ENCODE measurements at regions not wholly inside any gene's neighbourhood (a gene's known extent, or its start where the extent isn't known, plus 50 kb on each side); places are given as distances from the start of the nearest gene placed in this dataset.

DNA sequence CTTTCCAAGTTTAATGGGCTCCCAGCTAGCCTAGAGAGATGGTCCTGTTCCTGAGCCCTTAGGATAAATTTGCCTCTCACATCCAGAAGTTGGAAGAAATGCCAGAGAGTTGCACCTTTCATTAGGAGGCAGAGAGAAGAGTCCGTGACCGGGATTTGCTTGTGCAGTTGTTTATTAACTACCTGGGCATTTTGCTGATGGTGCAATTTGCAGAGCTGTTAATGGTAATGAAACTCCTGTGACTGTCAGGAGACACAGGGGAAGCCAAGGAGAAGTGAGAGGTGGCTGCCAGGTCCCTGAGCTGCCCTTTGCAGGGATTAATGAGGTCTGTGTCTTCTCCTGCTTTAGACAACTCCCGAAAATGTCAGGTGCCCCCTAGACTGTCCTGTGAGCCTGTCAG, 69.1 kb upstream of the B3GAT1 start:
- DNase-seq = no peak

DNA sequence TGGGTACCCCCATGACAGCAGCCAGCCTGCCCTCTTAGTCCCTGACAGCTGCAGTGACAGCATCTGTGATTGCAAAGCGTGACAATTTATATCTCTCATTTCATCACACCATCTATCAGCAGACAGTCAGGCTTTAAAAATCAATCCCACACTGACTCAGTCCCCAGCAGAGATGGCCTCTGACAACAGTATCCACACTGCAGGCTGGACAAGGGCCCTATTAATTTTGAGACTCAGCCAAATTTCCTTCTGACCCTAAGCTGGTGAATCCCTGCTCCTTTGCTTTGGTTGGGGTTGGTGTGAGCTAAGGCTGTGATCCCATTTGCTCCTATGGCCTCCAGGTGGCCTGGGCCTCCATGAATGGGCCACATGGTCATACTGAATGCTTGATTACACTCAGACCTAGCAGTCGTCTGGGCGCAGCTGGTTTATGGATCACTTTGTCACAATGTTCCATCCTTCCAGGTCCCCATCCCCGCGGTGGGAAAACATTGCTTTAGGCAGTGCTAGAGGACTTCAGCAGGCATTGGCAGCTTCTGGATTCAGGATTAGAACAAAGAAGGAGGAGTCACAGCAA, 68.2 kb upstream of the B3GAT1 start:
- DNase-seq = no peak

DNA sequence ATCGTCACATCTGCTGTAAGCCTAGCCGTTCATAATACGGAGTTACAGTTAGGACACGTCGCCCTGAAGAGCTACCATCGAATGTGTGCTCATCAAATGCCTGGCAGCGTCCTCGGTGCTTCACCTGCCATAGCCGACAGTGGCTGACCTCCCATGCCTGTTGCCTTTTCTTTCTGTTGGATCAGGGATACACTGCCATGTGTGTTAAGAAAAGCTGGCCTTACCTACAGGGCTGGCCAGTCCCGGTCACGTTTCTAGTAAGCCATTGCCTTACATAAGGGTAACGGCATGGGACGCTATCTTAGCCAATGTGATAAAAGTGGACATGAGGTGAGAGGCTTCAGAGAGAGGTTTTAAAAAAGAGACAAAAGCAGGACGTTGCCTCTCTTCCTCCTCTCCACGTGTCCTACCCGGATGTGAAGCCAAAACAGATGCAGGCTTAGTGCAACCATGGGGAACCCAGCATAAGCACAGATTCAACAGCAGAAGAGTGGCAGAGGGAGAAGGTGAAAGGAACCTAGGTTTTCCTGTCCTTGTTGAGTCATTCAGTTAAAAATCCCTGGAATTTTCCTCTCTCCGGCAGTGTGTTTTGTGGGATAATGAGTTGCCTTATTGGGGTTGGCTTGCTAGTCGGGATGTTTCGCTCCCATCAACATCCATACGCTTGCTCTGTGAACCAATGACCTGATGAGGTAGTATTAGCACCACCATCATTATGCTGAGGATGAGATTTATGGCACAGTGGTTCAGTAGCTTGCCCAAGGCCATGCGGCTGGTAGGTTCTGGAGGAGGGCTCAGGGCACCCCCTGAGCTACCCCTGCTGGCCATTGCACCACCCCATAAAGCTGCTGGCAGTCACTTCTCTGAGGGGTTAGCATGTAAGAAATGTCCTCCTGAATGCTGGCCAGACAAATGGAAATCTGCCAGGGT, 67.4 kb upstream of the B3GAT1 start:
- DNase-seq = no peak

DNA sequence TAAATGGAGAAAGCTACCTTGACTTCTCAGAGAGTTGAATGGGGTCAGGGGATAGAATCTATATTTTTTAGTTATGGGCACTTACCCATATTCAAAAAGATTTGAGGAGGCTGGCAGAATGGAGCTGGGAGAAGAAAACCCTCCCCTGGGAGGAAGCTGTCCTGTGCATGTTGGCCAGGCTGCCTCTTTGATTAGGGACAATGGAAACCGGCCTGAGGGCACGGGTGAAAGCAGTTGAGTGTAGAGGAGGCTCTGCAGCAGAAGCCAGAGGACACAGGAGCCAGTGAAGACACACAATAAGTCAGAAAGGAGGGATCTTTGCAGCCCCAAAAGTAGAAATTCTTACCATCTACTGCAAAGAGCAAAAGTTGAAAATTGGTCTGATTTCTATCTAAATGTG, 66.6 kb upstream of the B3GAT1 start:
- no peak for DNase-seq

DNA sequence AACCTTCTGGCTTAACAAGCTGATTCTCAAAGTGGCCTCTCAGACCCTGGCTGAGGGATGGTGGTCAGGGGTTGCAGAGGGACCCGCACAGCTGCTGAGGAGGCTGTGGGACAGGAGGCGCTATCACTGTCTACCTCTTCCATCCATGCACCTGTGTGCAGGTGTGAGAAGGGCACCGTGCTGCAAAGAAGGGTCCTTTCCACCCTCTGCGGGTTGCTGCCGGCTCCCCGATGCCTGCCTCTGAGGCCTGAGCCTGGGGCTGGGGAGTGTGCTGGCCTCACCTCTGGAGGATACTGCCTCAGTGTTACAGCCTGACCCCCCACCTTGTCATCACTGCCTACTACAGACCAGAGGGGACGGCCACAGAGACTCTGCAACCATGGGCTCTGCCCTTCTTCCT, 66.1 kb upstream of the B3GAT1 start:
- no peak for DNase-seq

DNA sequence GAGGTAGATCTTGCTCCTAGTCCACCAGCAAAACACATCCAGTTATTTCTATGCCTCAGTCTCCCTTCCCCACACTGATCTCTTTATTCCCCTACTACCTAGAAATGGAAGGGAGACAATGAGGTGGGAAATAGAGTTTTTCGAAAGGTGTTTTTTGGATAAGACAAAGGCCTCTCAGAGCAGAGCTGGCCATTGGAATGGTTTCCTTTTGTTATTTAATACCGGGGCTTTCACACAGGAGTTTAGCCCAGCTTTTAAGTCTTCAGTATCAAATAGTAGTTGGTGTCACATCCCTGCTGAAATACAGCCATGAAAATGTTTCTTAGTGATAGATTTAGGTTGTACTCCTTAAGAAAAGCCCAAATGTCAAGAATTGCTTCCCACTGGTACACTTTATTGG, 65.4 kb upstream of the B3GAT1 start:
- no peak for DNase-seq

DNA sequence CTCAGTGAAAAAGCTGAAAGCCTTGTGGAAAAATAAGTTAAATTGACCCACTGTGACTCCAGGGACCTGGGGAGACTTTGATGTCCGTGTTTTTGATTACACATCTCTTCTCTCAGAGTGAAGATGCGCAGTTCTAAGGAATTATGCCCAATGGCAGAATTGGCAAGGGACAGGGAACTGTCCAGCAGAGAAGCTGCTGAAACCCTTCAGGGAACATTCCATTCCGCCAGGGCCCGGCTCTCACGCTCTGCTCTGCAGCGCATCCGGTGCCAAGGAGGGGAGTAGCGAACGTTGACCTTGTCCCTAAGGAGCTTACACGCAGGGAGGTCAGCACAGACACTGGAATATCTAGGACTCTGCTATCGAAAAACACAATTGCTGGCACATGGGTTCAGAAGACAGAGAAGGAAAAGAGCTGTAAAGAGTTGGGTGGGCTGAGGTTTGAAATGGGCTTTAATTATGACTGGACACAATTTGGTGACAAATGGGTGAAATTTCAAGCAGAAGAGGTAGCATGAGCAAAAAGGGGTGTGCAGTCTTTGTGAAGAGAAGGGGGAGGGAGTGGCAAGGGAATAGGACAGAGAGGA, 64.5 kb upstream of the B3GAT1 start:
- peak; percentile 21 for DNase-seq

DNA sequence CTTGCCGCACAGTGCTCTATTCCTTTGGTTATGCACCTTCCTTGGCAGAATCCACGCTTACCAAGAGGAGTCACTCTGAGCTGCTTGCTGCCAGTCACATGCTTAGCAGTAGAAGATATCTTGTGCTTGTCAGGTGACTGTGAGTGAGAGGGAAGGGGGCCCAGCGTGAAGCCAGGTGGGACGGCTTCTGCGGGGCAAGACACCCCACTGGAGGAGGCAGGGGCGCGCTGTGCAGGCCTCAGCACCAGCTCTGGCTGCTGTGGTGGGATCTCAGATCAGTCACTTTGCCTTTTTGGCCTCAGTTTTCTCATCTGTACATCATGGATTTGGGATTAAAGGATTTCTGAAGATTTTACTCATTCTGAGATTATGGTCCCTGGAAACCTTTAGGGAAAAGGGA, 63.9 kb upstream of the B3GAT1 start:
- no peak for DNase-seq

DNA sequence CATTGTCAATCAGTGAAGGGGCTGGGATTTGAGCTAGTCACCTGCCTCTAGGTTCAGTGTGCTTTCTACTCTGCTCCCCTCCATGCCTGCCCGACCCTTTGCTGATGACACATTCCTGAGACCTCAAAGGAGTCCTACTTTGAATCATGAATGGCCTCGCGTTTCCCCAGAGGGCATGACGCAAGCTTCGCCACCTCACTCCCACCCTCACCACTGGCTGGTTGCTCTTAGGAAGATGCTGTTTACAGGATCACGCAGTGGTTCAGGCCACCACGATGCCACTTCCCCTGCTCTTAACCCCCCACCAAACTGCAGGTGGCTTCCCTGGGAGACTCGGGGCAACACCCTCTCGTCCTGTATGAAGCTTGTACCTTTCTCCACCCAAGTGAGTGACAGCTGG, 62.9 kb upstream of the B3GAT1 start:
- peak; percentile 25 for DNase-seq

DNA sequence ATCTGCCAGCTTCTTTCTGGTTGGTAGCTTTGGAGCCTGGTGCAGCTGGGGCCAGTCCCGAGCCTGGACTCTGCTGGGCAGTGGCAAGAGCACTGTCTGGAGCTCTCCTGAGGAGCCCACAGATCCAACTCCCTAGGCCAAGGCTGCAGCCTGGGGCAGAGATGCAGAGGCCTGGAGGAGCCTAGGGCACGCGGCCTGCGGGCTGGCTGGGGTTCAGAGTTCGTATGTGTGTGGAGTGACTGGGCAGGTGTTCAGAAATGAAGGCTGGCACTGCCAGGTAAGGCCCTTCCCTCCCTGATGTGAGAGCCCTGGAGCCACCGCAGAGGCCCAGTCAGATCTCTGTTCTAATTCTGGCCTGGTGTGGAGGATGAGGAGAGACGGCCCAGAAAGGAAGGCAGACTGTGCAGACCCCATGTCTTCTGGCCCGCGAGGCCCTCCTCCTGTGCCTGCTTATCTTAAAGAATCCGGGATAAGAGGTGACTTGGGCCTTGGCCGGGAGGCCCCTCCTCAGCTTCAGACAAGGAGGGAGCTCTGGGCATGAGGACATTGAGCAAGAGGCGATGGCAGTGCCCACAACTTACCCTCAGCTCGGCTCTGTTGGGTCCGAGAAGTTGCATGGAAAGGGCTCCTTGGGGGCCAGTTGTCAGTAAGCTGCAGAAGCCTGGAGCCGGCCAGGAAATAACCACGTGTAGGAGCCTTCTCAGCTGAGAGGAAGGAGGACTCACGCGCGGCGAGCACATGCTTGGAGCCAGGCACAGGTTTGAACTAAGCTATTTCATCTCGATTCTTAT, 62.2 kb upstream of the B3GAT1 start:
- no peak for DNase-seq

DNA sequence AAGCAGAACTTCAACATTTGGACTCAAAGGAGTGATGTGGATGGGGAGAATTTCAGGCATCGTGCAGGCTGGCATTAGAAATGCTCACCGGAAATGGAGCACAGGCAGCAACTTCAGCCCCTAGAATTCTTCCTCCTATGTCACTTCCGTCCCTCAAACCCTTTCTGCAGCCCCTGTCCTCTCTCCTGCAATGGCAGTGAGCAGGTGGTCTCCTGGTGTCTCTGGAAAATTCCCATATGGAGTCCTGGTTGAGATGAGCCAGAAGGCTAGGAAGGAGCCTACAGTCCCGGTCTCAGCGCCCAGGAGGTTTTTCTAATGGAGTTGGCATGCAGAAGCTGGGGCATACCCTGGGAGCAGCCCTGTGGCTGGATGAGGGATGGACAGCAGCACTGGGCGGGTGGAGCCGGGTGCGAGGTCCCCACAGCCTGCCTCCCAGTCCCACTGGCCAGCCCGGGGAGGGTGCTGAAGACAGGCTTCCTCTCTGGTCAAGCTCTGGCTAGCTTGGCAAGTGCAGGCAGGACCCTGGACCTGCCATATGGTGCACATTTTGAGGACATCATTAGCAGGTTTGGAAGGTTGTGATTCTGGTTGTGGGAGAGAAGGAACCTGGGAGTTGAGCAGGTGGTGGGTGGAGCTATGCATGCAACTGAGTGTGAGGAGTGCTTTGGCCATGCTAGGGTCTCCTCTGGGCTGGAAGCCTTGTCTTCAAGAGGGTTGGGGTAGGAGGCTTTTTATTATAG, 59.8 kb upstream of the B3GAT1 start:
- DNase-seq = no peak

DNA sequence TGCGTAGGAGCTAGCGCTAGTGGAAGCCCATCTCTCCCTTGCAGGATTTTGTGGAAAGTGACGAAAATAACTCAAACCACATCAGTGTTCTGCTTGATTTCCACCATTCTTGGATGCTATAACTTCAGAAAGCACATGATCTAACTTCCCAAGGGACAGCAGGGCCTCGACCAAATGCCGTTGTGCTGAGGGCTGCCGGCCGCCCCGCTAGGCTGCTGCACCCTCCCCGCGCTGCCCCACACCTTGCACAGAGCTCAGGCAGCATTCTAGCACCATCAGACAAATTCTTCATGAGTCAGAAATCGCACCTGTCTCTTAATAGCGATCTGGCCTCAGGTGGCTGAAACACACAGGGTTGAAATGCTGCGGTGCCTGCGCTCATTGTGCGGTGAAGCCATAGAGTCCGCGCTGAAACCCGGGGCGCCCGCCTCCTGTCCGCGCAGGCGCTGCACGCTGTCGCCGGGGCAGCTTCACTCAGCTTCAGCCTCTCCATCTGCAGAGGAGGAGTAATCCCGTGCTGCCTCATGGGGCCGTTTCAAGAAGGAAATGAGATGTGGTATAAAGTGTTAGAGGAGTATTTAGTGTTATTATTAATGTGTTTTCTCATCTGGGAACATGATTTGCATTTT, 59.2 kb upstream of the B3GAT1 start:
- DNase-seq = no peak

DNA sequence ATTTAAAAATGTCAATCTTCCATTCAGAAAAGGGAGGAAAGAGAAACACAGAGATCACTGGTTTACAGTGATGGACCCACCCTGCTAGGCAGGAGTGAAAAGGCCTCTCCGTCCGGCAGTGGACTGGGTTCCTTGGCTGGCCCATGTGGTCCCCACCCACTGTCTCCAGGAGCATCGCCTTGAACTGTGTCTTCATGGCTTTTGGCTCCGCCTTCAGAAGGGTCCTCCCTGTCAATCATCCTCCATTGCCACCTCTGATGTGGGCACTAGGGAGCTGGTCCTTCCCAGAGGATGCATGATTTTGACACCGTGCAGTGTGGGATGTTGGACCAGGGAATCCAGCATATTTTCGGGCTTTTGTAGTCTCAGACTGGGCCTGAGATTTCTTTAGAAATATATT, 58.2 kb upstream of the B3GAT1 start:
- DNase-seq = no peak

DNA sequence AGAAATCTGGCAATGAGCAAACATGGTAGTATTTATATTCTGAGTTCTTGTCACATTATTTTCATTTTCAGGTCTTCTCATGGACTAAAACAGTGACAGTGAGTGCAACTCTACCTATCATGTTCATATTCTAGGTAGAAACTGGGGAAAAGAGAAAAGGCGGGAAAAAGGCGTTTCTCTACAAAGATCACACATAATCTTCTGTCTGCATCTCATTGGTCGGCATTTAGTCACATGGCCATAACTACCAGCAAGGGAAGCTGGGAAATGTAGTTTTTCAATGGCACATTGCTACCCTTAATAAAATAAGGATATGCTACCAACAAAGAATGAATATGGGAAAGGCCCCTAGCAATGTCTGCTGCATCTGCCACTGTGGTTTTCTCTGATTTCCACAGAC, 57.6 kb upstream of the B3GAT1 start:
- DNase-seq = no peak

DNA sequence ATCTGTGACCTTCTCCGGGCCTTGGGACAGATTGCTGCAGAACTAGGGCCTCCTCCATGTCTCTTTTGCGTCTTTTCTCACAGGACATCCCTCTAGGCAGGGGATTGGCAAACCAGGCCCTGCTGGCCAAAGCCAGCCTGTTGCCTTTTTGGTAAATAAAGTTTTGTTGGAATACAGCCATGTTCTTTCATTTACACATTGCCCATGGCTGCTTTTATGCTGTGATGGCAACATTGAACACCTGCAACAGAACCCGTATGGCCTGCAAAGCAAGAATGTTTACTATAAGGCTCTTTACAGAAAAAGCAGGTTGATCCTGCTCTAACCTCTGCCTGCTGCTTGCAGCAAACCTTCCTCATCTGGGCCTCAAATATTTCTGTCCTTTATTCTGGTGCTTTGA, 56.8 kb upstream of the B3GAT1 start:
- no peak for DNase-seq

DNA sequence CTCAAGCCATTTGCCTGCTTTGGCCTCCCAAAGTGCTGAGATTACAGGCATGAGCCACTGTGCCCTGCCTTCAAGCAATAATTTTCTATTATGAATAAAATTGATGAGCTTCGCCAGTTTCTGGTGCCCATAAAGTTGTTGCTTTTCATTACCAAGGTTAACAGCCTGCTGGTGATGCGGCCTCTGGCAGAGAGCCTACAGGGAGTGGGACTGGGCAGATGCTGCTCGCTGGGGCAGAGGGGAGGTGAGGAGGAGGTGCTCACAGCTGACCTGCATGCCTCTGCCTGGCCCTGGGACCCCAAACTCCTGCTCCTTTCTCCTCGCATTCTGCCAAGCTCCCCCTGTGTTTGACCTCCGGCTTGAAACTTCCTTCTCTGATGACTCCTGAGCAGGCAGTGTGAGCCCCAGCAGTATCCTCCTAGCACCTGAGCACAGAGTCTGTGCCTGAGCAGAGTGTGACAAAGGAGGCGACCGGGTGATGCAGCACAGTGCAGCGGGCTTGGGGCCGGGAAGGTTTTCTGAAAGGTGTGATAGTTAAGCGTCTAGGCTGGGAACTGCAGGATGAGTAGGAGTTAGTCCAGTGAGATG, 56.1 kb upstream of the B3GAT1 start:
- no peak for DNase-seq

DNA sequence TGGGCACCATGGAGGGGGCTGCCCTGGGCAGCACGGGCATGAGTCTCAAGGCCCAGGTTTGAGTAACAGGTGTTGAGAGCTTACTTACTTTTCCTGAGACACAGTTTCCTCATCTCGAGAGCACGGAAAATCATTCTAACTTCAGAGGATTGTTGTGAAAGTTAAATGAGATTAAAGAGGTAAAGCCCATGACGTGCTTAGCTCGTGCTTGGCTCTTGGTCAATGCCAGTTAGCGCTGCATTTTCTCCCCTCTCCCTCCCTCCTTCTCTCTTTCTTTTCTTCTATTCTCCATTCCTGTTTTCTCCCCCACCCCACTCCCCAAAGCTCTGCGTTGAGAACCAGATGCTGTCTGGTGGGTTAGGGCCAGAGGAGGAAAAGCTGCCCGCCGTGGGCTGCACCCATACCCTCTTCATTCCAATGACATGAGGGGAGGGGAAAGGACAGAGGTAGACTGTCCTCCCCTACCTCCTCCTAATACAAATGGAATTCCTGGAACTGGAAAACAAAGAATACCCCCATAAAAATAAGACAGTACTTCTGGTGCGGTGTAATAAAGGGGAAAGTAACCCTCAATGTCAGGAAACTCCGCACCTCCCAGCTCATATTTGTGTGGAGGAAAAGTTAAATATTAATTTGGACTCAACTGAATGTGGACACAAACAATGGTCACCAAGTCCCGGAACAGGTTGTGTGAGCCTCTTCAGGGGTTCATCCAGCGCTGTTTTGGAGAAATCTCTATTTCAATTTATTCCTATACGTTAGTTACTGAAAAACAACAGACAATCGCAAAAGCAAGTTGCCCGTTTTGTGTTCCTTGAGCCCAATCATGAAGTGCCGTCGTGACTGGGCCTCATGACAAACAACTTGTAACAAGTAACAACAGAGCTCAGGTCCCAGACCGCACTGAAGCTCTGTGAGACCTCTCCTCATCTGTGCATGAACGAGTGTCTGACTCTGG, 54.8 kb upstream of the B3GAT1 start:
- no peak for DNase-seq

DNA sequence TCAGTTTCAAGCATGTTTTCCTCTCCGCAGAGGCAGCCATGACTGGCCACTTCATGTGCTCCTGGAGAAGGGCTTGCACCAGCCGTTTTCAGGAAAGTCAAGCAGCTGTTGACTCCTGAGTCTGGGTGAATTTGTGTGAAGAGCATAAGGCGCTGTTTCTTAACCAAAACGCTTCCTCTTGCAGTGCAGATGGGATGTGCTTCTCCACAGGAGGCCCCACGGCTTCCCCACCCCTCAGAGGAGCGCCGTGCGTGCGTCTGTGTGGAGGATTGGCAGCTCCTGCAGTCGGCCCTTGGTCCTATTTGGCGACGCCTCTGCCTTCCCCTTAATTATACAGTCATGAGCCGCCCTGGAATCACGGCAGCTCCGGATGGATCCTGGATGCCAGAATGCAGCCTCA, 54.1 kb upstream of the B3GAT1 start:
- DNase-seq = no peak

DNA sequence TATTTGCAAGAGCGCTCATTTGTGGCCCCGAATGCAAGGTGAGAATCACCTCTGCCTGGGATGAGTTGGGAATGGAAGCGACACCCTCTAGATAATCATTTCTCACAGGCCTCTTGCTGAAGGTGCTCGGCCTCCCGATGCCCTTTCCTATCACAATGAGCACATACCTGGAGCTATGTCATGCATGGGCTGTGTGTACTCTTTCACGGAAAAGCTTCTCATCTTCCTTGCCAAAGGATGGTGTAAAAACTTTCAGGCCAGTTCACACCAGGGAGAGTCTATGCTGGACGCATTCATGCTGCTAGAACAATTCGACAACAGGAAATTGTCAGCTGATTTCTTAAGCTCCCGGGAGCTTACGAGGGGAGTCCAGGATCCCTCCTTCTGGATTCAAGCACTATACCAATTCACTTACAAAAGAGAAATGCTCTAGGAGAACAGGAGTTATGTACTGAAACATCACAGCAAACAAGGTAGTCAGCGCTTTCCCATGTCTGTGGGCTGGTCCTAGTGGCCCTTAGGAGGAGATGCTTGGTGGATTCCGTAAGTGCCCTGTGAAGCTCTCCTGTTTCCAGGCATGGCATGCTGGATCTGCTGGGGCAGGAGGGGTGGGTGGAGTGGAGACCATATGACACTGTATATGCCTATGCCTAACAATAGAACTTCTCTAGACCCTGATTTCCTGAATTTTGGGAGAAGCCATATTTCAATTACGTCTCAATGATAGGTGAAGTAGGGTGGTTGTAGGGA, 53.1 kb upstream of the B3GAT1 start:
- no peak for DNase-seq

DNA sequence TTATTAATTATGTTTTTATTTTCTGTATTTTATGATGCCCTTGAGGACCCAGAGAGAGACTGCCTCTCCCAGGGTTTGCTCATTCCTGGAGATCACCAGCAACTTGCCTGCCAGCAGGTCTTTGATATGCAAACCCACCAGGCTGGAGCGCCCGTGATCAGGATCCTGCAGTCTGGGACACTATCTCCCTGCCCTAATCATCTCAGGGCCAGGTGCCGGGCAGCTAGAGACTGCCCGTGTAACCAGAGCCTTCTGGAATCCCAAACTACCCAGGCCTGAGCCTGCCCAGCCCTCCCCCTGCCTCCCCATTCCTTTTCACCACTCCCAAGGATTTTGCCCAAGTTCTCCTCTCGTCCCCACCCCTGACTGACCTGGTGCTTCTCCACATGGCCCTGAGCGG, 52.2 kb upstream of the B3GAT1 start:
- no peak for DNase-seq
